LNCAP (cell line): ENCODE measurements at regions not wholly inside any gene's neighbourhood (a gene's known extent, or its start where the extent isn't known, plus 50 kb on each side); places are given as distances from the start of the nearest gene placed in this dataset.

Experiments
- TF ChIP-seq, protein P1 (sequence below): fragments of 450-650 bp; IDR thresholded peaks from 2 replicates; pipeline ENCODE4 v1.5.1; 2017; ENCODE audit warnings: mild to moderate bottlenecking

GRCh38 chr1:147077081-147077480 is 95.2 kb downstream of the PRKAB2 start:
- TF ChIP-seq, protein P1, sequence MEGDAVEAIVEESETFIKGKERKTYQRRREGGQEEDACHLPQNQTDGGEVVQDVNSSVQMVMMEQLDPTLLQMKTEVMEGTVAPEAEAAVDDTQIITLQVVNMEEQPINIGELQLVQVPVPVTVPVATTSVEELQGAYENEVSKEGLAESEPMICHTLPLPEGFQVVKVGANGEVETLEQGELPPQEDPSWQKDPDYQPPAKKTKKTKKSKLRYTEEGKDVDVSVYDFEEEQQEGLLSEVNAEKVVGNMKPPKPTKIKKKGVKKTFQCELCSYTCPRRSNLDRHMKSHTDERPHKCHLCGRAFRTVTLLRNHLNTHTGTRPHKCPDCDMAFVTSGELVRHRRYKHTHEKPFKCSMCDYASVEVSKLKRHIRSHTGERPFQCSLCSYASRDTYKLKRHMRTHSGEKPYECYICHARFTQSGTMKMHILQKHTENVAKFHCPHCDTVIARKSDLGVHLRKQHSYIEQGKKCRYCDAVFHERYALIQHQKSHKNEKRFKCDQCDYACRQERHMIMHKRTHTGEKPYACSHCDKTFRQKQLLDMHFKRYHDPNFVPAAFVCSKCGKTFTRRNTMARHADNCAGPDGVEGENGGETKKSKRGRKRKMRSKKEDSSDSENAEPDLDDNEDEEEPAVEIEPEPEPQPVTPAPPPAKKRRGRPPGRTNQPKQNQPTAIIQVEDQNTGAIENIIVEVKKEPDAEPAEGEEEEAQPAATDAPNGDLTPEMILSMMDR = no peak

- TF ChIP-seq, protein P1 = no peak
These were observed 95.8 kb downstream of the PRKAB2 start for GRCh38 chr1:147076442-147076841.

DNA sequence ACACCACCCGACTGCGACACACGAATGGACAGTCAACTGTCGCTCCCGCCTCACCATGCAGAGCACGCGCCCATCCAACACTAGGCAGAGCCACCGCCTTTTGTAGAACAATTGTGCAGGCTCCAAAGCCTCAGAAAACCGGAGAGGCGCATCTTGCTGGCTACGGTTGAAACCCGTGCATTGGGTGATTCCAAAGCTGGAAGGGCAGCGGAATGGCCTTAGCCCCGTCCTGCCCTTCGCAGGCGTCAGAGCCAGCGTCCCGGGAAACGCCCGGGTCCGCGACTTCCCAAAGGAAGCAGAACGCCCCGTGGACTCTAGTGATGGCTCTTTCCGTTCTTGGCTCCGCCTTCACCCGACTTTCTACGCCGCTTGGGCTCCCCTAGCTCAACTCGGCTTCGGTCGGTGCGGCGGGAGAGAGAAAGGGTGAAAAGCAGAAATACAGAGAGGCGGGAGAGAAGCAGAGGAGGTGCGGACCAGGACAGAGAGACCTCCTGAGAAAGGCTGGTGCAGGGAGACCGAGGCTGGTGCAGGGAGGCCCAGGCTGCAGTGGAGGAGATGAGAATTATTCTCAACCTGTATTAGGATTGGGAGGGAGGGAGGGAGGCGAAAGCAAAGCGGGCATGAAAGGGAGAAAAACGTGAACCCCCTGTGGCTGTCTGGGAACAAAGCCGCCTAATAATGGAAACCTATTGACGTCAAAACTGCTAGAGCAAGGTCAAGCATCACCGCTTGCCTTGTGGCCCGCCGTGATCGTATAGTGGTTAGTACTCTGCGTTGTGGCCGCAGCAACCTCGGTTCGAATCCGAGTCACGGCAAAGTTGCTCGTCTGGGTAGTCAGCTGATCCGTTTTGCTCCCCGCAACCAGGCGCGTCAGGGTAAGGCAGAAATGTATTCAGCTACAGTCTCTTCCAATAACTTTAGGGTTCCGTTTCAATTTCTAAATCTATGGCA is 99.5 kb downstream of the PRKAB2 start:
- TF ChIP-seq, protein P1 = no peak

DNA sequence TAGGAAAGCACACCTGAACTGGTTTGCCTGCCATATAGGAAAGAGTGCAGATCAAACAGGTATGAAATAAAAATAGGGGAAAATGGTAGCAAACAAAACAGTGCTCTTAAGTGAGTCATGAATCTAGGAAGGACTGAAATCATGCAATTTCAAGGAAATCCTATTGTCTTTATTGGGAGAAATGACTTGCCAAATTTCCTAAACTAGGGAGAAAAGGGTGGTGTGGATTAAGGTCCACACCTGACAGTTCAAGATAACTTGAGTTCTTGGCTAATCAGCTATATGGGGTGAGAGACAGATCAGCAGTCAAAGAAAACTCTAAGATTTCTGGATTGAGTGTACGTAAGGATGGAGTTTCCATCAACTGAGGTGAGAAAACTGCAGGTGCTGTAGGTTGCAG is 101.1 kb downstream of the PRKAB2 start:
- TF ChIP-seq, protein P1 = no peak

GRCh38 chr1:147062956-147063355 is 109.3 kb downstream of the PRKAB2 start:
- TF ChIP-seq, protein P1 = no peak

- TF ChIP-seq, protein P1 = no peak
These were observed 115.1 kb downstream of the NBPF12 start for GRCh38 chr1:147053269-147053668.

- TF ChIP-seq, protein P1 = no peak
These were observed 114.6 kb downstream of the NBPF12 start for GRCh38 chr1:147052677-147053076.
